ENCODE measurements at regions not wholly inside any gene's neighbourhood (a gene's known extent, or its start where the extent isn't known, plus 50 kb on each side); places are given as distances from the start of the nearest gene placed in this dataset.

- no peak for DNase-seq (ENCODE audit: low spot score)
Observed at GRCh38 chr3:25362118-25362517, 65.9 kb upstream of the RARB start.

GRCh38 chr3:25365636-25366035 is 62.4 kb upstream of the RARB start:
- no peak for DNase-seq (ENCODE audit: low spot score)

- DNase-seq (ENCODE audit: low spot score) = no peak
Observed at GRCh38 chr3:25367025-25367424, 61.0 kb upstream of the RARB start.

GRCh38 chr3:25372167-25372566 is 55.9 kb upstream of the RARB start:
- no peak for DNase-seq (ENCODE audit: low spot score)

GRCh38 chr3:25376340-25376739 is 51.7 kb upstream of the RARB start:
- no peak for DNase-seq (ENCODE audit: low spot score)

GRCh38 chr3:25377042-25377441 is 51.0 kb upstream of the RARB start:
- DNase-seq (ENCODE audit: low spot score) = no peak
